Ishikawa (cell line): ENCODE measurements at regions not wholly inside any gene's neighbourhood (a gene's known extent, or its start where the extent isn't known, plus 50 kb on each side); places are given as distances from the start of the nearest gene placed in this dataset.

Experiments used
- CEBPB ChIP-seq: IDR thresholded peaks from 2 replicates; pipeline ENCODE4 v1.6.1; 2012
- EP300 ChIP-seq: IDR thresholded peaks from 2 replicates; pipeline ENCODE4 v1.6.1; 2012; ENCODE audit warnings: borderline replicate concordance
- FOXM1 ChIP-seq: IDR thresholded peaks from 2 replicates; pipeline ENCODE4 v1.6.1; 2012; ENCODE audit warnings: low read depth, borderline replicate concordance
- MAX ChIP-seq: IDR thresholded peaks from 2 replicates; pipeline ENCODE4 v1.6.1; 2012
- RAD21 ChIP-seq: IDR thresholded peaks from 2 replicates; pipeline ENCODE4 v1.6.1; 2012; ENCODE audit warnings: low read depth
- REST ChIP-seq: IDR thresholded peaks from 2 replicates; pipeline ENCODE4 v1.6.1; 2012; ENCODE audit warnings: low read depth, mild to moderate bottlenecking
- TAF1 ChIP-seq: IDR thresholded peaks from 2 replicates; pipeline ENCODE4 v1.6.1; 2012; ENCODE audit warnings: low read depth, mild to moderate bottlenecking
- TCF12 ChIP-seq: IDR thresholded peaks from 2 replicates; pipeline ENCODE4 v1.6.1; 2012; ENCODE audit warnings: low read depth
- TEAD4 ChIP-seq: IDR thresholded peaks from 2 replicates; pipeline ENCODE4 v1.6.1; 2012
- YY1 ChIP-seq: IDR thresholded peaks from 2 replicates; pipeline ENCODE4 v1.6.1; 2012; ENCODE audit warnings: low read depth
- ZBTB7A ChIP-seq: IDR thresholded peaks from 2 replicates; pipeline ENCODE4 v1.6.1; 2012; ENCODE audit warnings: low read depth
- TF ChIP-seq, protein P1 (sequence below): IDR thresholded peaks from 2 replicates; pipeline ENCODE4 v1.6.1; 2012

- TF ChIP-seq ZBTB7A: no peak
- TF ChIP-seq RAD21: no peak
- TF ChIP-seq TCF12: no peak
- TF ChIP-seq EP300: no peak
- TF ChIP-seq, protein P1, sequence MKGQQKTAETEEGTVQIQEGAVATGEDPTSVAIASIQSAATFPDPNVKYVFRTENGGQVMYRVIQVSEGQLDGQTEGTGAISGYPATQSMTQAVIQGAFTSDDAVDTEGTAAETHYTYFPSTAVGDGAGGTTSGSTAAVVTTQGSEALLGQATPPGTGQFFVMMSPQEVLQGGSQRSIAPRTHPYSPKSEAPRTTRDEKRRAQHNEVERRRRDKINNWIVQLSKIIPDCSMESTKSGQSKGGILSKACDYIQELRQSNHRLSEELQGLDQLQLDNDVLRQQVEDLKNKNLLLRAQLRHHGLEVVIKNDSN: no peak
- no peak for TF ChIP-seq MAX
- TF ChIP-seq REST: no peak
- TF ChIP-seq TAF1: no peak
- no peak for TF ChIP-seq YY1
- no peak for TF ChIP-seq FOXM1
- no peak for TF ChIP-seq TEAD4
- TF ChIP-seq CEBPB: no peak
Measured at GRCh38 chr5:117662361-117662760, 1087.7 kb upstream of the SEMA6A start.
